Mesendoderm (in vitro differentiated cells): ENCODE measurements at regions not wholly inside any gene's neighbourhood (a gene's known extent, or its start where the extent isn't known, plus 50 kb on each side); places are given as distances from the start of the nearest gene placed in this dataset.

Source experiments
- DNase-seq: peaks from one replicate; pipeline ENCODE4 v3.0.0; 2013
- H2AK5ac ChIP-seq: 2 replicates; pipeline ENCODE4 v1.6.1; 2013; ENCODE audit warnings: low read length, inconsistent platforms
- H2BK120ac ChIP-seq: 2 replicates; pipeline ENCODE4 v1.6.1; 2013; ENCODE audit warnings: low read depth, mild to moderate bottlenecking, low read length, moderate library complexity, mixed read lengths
- H2BK15ac ChIP-seq: replicated peaks from 2 replicates; pipeline ENCODE4 v1.6.1; 2013; ENCODE audit warnings: low read depth, mild to moderate bottlenecking, moderate library complexity
- H2BK5ac ChIP-seq: 2 replicates; pipeline ENCODE4 v1.6.1; 2013; ENCODE audit warnings: low read length, inconsistent platforms
- H3K18ac ChIP-seq: 2 replicates; pipeline ENCODE4 v1.6.1; 2013; ENCODE audit warnings: mild to moderate bottlenecking, low read length, mixed read lengths
- H3K23ac ChIP-seq: one replicate; pipeline ENCODE4 v1.6.1; 2013; ENCODE audit warnings: low read length
- H3K27ac ChIP-seq: 2 replicates; pipeline ENCODE4 v1.5.1; 2013; ENCODE audit warnings: low read depth, mild to moderate bottlenecking, inconsistent platforms, low read length, moderate library complexity
- H3K27me3 ChIP-seq: 2 replicates; pipeline ENCODE4 v1.6.1; 2013; ENCODE audit warnings: low read length, control low read depth, mild to moderate bottlenecking, inconsistent platforms; ENCODE audit not compliant: insufficient read depth, poor library complexity
- H3K36me3 ChIP-seq: 2 replicates; pipeline ENCODE4 v1.6.1; 2013; ENCODE audit warnings: low read length, inconsistent platforms; ENCODE audit not compliant: control insufficient read depth, insufficient read depth
- H3K4ac ChIP-seq: one replicate; pipeline ENCODE4 v1.6.1; 2013; ENCODE audit warnings: low read depth, mild to moderate bottlenecking, low read length, moderate library complexity
- H3K4me1 ChIP-seq: 2 replicates; pipeline ENCODE4 v1.6.1; 2013; ENCODE audit warnings: low read depth, low read length, inconsistent platforms; ENCODE audit not compliant: control insufficient read depth
- H3K4me2 ChIP-seq: 2 replicates; pipeline ENCODE4 v1.6.1; 2013; ENCODE audit warnings: low read length
- H3K4me3 ChIP-seq: 2 replicates; pipeline ENCODE4 v1.5.1; 2013; ENCODE audit warnings: mild to moderate bottlenecking, low read length
- H3K56ac ChIP-seq: one replicate; pipeline ENCODE4 v1.6.1; 2013; ENCODE audit warnings: low read length
- H3K79me1 ChIP-seq: 2 replicates; pipeline ENCODE4 v1.6.1; 2013; ENCODE audit warnings: low read length, inconsistent platforms
- H3K79me2 ChIP-seq: 2 replicates; pipeline ENCODE4 v1.6.1; 2013; ENCODE audit warnings: mild to moderate bottlenecking, low read length; ENCODE audit not compliant: control insufficient read depth, insufficient read depth
- H3K9ac ChIP-seq: 2 replicates; pipeline ENCODE4 v1.6.1; 2013; ENCODE audit warnings: low read length, inconsistent platforms
- H4K5ac ChIP-seq: one replicate; pipeline ENCODE4 v1.6.1; 2013; ENCODE audit warnings: low read length
- H4K8ac ChIP-seq: one replicate; pipeline ENCODE4 v1.6.1; 2013; ENCODE audit warnings: low read depth, mild to moderate bottlenecking, control low read depth, low read length, moderate library complexity
- WGBS: extraction: QIAGEN DNeasy Blood & Tissue Kit; methylation state at CpG from one replicate; pipeline ENCODE4 v1.1.7; 2013; ENCODE audit warnings: low lambda C conversion rate, missing lambda C conversion rate; ENCODE audit not compliant: insufficient coverage; ENCODE audit errors: extremely low coverage; 5-methylcytosine and 5-hydroxymethylcytosine counted together

DNA sequence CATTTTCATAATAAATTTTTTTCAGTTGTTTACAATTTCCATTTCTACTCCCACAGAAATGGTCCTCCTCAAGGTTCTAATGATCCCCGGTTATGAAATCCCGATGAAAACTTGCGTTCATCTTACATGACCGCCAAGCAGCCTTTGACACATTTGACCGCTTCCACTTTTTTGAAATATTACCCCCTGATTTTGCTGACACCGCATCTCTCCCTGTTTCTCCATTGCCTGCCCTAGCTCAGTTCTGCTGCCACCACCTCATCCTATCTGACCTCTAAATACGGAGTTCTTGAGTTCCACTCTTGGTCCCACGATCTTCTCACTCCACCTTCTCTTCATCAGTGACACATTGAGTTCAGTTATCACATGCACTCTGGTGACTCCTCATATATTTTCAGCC lies 74.1 kb downstream of the SLC35B3 start:
- Histone ChIP-seq H3K23ac (no peak overlapping the region), H3K4me1 (no peaks in the 10 kb centered on the region), H3K79me2 (no peaks in the 10 kb centered on the region), H3K4ac (no peak overlapping the region), H3K27me3 (no peaks in the 10 kb centered on the region), H3K9ac (no peak overlapping the region), H2BK120ac (no peak overlapping the region), H4K5ac (no peak overlapping the region), H3K56ac (no peak overlapping the region), H4K8ac (no peak overlapping the region), H3K27ac (no peak overlapping the region), H2BK15ac (no peak overlapping the region), H3K79me1 (no peaks in the 10 kb centered on the region), H3K4me3 (no peak overlapping the region), H3K4me2 (no peak overlapping the region), H3K18ac (no peak overlapping the region), H2AK5ac (no peak overlapping the region), H2BK5ac (no peak overlapping the region), H3K36me3 (no peaks in the 10 kb centered on the region)
- DNase-seq, result no peak
- WGBS, result no CpG with 5 or more reads among the region's 8 CpGs

DNA sequence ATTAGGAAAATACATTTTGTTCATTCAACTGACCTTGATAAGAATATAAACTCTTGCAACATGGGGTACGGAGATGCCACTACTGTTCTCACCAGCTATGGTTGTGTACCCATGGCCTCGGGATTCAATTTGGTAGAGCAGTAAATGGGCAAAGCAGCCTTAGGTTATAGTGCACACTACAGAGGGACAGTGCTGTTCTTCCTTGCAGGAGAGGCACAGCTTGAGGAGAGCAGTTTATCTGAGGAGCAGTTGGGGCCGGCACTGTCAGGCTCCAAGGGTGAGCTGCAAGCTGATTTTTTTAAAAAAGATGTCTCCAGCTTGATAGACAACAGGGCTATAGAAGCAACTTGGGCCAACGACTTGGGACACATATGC lies 82.4 kb downstream of the SLC35B3 start:
- Histone ChIP-seq H3K4me3 (no peak overlapping the region), H3K27me3 (no peaks in the 10 kb centered on the region), H3K4ac (no peak overlapping the region), H3K27ac (no peak overlapping the region), H3K23ac (no peak overlapping the region), H2AK5ac (no peak overlapping the region), H2BK15ac (no peak overlapping the region), H3K79me2 (no peaks in the 10 kb centered on the region), H4K8ac (no peak overlapping the region), H3K36me3 (no peaks in the 10 kb centered on the region), H3K56ac (no peak overlapping the region), H3K4me2 (no peak overlapping the region), H2BK120ac (no peak overlapping the region), H3K18ac (no peak overlapping the region), H2BK5ac (no peak overlapping the region), H4K5ac (no peak overlapping the region), H3K9ac (no peak overlapping the region), H3K4me1 (no peaks in the 10 kb centered on the region), H3K79me1 (no peaks in the 10 kb centered on the region)
- no peak for DNase-seq
- no CpG with 5 or more reads among the region's 4 CpGs for WGBS

DNA sequence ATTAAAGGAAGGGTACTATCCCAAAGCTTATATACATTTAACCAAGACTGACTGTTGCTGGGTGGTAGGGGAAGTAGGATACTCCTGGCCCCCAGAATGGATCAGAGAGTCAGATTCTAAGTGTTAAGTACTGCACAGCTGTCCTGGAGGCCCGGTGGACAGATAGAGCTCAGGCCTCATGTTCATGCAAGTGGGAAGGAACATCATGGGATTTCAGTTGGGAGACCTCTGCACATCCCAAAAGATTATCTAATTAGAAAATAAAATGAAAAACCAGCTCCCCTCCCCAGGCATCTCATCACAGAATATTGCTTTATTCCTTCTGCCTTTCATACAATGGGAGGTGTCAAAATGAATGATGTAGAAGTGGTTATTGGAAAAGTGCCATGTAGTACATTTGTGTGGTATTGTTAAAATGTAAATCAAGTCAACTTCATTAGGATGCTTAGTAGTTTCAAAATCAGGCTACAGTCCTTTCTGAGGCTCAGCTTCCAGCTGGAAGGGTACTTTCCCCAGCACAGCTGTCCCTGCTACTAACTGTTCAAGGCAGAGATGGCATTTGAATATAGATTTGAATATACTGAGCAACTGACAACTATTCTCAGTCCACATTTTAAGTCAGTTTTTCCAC lies 82.9 kb downstream of the SLC35B3 start:
- Histone ChIP-seq H2BK5ac (no peak overlapping the region), H3K56ac (no peak overlapping the region), H3K9ac (no peak overlapping the region), H3K36me3 (no peaks in the 10 kb centered on the region), H4K8ac (no peak overlapping the region), H3K4me2 (no peak overlapping the region), H3K79me1 (no peaks in the 10 kb centered on the region), H3K27ac (no peak overlapping the region), H3K79me2 (no peaks in the 10 kb centered on the region), H2BK120ac (no peak overlapping the region), H3K27me3 (no peaks in the 10 kb centered on the region), H2BK15ac (no peak overlapping the region), H4K5ac (no peak overlapping the region), H2AK5ac (no peak overlapping the region), H3K4me1 (no peaks in the 10 kb centered on the region), H3K4ac (no peak overlapping the region), H3K18ac (no peak overlapping the region), H3K23ac (no peak overlapping the region), H3K4me3 (no peak overlapping the region)
- WGBS, result no CpG with 5 or more reads among the region's 1 CpG
- DNase-seq, result no peak

DNA sequence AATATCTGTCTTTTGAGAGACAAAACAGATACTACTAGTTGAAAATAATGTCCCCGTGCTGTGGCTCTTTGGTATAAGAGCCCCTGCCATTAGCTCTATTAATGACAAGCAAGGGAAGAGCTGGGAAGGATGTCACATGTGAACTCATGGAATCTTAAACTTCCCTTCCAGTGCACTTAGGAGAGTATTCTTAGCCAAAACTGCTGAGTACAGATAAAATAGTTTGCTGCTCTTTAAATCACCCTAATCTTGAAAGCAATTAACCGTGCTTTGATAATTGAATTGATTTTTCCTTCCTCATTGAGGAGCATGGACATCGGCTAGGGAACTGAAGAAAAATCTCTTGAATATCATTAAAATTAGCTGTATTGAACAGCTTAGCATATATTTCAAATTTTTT lies 91.7 kb downstream of the SLC35B3 start:
- H3K79me1 ChIP-seq, result no peaks in the 10 kb centered on the region
- no peak overlapping the region for H3K27ac ChIP-seq
- no peak overlapping the region for H4K8ac ChIP-seq
- no peak overlapping the region for H3K4me3 ChIP-seq
- no peak overlapping the region for H2BK5ac ChIP-seq
- H3K9ac ChIP-seq, result no peak overlapping the region
- H3K56ac ChIP-seq, result no peak overlapping the region
- H2BK120ac ChIP-seq, result no peak overlapping the region
- H3K4me1 ChIP-seq, result no peaks in the 10 kb centered on the region
- no peaks in the 10 kb centered on the region for H3K36me3 ChIP-seq
- H3K79me2 ChIP-seq, result no peaks in the 10 kb centered on the region
- no peak for DNase-seq
- no peak overlapping the region for H3K18ac ChIP-seq
- no peak overlapping the region for H2AK5ac ChIP-seq
- no peak overlapping the region for H3K4ac ChIP-seq
- H2BK15ac ChIP-seq, result no peak overlapping the region
- H3K27me3 ChIP-seq, result no peaks in the 10 kb centered on the region
- H3K4me2 ChIP-seq, result no peak overlapping the region
- no peak overlapping the region for H3K23ac ChIP-seq
- no peak overlapping the region for H4K5ac ChIP-seq
- no CpG with 5 or more reads among the region's 3 CpGs for WGBS

DNA sequence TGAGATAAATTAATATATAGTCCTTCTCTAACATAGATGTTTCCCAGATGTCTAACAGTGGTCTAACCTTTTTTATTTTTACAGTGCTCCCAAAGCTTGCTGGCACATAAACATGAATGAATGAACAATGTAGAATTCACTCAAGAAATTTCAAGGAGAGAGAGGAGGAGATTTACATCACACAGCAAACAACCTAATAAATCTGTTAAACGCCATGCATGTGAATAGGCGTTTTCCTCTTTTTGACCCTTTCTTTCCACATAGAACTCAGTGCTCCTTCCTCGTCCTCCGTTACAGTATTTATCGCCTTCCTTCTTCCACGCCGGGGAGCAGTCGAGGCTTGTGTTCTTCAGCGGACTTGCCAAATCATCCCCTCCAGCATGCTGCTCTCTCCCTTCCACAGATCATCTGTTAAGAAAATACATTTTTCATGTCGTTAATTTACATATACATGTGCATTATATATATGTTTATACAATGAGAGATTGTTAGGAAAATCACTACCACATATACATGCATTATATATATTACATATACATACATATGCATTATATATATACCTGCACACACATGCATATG lies 93.0 kb downstream of the SLC35B3 start:
- H4K5ac ChIP-seq, result no peak overlapping the region
- no peak overlapping the region for H3K4me2 ChIP-seq
- no peaks in the 10 kb centered on the region for H3K36me3 ChIP-seq
- H3K27me3 ChIP-seq, result no peaks in the 10 kb centered on the region
- no peak overlapping the region for H3K23ac ChIP-seq
- no peak overlapping the region for H3K4ac ChIP-seq
- H3K9ac ChIP-seq, result no peak overlapping the region
- H2BK5ac ChIP-seq, result no peak overlapping the region
- H3K18ac ChIP-seq, result no peak overlapping the region
- no peak overlapping the region for H3K4me3 ChIP-seq
- H3K79me2 ChIP-seq, result no peaks in the 10 kb centered on the region
- no peak overlapping the region for H4K8ac ChIP-seq
- H3K4me1 ChIP-seq, result no peaks in the 10 kb centered on the region
- no peak overlapping the region for H2BK15ac ChIP-seq
- no peak for DNase-seq
- no peak overlapping the region for H2AK5ac ChIP-seq
- no peak overlapping the region for H3K56ac ChIP-seq
- H2BK120ac ChIP-seq, result no peak overlapping the region
- no CpG with 5 or more reads among the region's 10 CpGs for WGBS
- no peaks in the 10 kb centered on the region for H3K79me1 ChIP-seq
- H3K27ac ChIP-seq, result no peak overlapping the region

DNA sequence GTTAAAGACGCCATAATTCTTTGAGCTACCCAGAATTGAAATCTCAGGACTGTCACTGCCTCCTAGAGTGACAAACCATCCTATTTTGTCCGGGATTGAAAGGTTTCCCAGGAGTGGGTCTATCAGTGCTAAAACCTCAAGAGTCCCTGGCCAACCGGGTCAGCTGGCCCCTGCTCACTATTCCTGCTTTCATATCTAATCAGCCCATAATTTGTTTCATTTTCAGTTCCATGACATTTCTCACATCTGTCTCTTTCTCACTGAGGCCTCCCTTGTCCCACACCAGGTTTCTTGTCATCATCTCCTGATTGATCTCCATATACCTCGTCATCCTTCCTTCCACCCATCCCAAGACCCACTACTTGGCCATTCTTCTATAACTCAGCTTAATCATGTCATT lies 98.2 kb downstream of the SLC35B3 start:
- H4K8ac ChIP-seq, result no peak overlapping the region
- H3K4ac ChIP-seq, result no peak overlapping the region
- H3K4me1 ChIP-seq, result no peaks in the 10 kb centered on the region
- H3K79me1 ChIP-seq, result no peaks in the 10 kb centered on the region
- H3K4me3 ChIP-seq, result no peak overlapping the region
- no peak overlapping the region for H3K23ac ChIP-seq
- H3K27me3 ChIP-seq, result no peaks in the 10 kb centered on the region
- no peak overlapping the region for H2BK120ac ChIP-seq
- H2BK5ac ChIP-seq, result no peak overlapping the region
- no peak overlapping the region for H3K18ac ChIP-seq
- no peak overlapping the region for H3K9ac ChIP-seq
- WGBS, result no CpG with 5 or more reads among the region's 4 CpGs
- H3K79me2 ChIP-seq, result no peaks in the 10 kb centered on the region
- H3K27ac ChIP-seq, result no peak overlapping the region
- H2AK5ac ChIP-seq, result no peak overlapping the region
- H3K36me3 ChIP-seq, result no peaks in the 10 kb centered on the region
- DNase-seq, result no peak
- no peak overlapping the region for H3K4me2 ChIP-seq
- H2BK15ac ChIP-seq, result no peak overlapping the region
- no peak overlapping the region for H4K5ac ChIP-seq
- no peak overlapping the region for H3K56ac ChIP-seq
